GM12878 (cell line): ENCODE measurements at regions not wholly inside any gene's neighbourhood (a gene's known extent, or its start where the extent isn't known, plus 50 kb on each side); places are given as distances from the start of the nearest gene placed in this dataset.

ENCODE experiments used
- ATAC-seq: fragments of 200-7000 bp; cut with Tn5 transposase; 3 replicates; pipeline ENCODE4 v1.9.1; 2020; ENCODE audit warnings: mild to moderate bottlenecking, moderate library complexity
- BruUV-seq: library from RNA; stranded (reverse); fragments of 400-500 nt; replicated peaks from 2 replicates; lab custom pipeline; 2021; lab: Mats Ljungman, UMichigan
- CTCF ChIA-PET: fragments of 300-600 bp; sonication (Branson Sonifier 250); formaldehyde crosslinking; extraction: SDS; loops from one replicate; lab custom pipeline; 2021; ENCODE audit warnings: inconsistent platforms; lab: Yijun Ruan, JAX
- POLR2A ChIA-PET: fragments of 350-600 bp; formaldehyde crosslinking; extraction: SDS; loops from one replicate; lab custom pipeline; 2021; ENCODE audit warnings: inconsistent platforms; lab: Charles Lee
- RAD21 ChIA-PET: fragments of 300-600 bp; sonication (Branson Sonifier 250); formaldehyde crosslinking; loops from one replicate; lab custom pipeline; 2023; ENCODE audit warnings: antibody characterized with exemption; ENCODE audit not compliant: unreplicated experiment; lab: Charles Lee
- SMC1A ChIA-PET: fragments of 300-600 bp; sonication (Branson Sonifier 250); formaldehyde crosslinking; loops from one replicate; lab custom pipeline; 2023; ENCODE audit not compliant: unreplicated experiment, uncharacterized antibody; lab: Charles Lee
- DNase-seq: peaks from one replicate; pipeline ENCODE4 v3.0.0-alpha.2; 2011; ENCODE audit warnings: low read depth, low spot score
- FAIRE-seq: peaks from 3 replicates; lab custom pipeline; 2011; peaks lifted over from hg19 to GRCh38; lab: Jason Lieb, UNC
- H2AFZ ChIP-seq: 2 replicates; pipeline ENCODE4 v1.6.0; 2011; ENCODE audit warnings: low read depth, low read length, control low read depth; ENCODE audit not compliant: control insufficient read depth
- H3K27ac ChIP-seq: 2 replicates; pipeline ENCODE4 v1.5.1; 2011; ENCODE audit warnings: control low read depth; ENCODE audit not compliant: control insufficient read depth, insufficient read depth
- H3K27me3 ChIP-seq, 2 experiments: replicated peaks in 1 of 2; 2 replicates each; pipeline versions ENCODE4 v1.6.0 to v1.6.1; 2011; ENCODE audit warnings: low read length in 1 of 2; ENCODE audit not compliant: control insufficient read depth in 2 of 2, insufficient read depth in 2 of 2
- H3K36me3 ChIP-seq, 2 experiments: 2 replicates each; pipeline ENCODE4 v1.5.1; 2011; ENCODE audit warnings: low read length in 1 of 2; ENCODE audit not compliant: control insufficient read depth in 2 of 2, insufficient read depth in 2 of 2
- H3K4me1 ChIP-seq: 2 replicates; pipeline ENCODE4 v1.6.1; 2011; ENCODE audit warnings: mild to moderate bottlenecking, low read length, moderate library complexity, mixed read lengths; ENCODE audit not compliant: control insufficient read depth, insufficient read depth
- H3K4me2 ChIP-seq: 2 replicates; pipeline ENCODE4 v1.6.0; 2011; ENCODE audit warnings: control low read depth; ENCODE audit not compliant: control insufficient read depth, insufficient read depth
- H3K4me3 ChIP-seq: fragments of 200-600 bp; sonication (generic); 2 replicates; pipeline ENCODE4 v1.5.1; 2016
- H3K79me2 ChIP-seq: 2 replicates; pipeline ENCODE4 v1.6.0; 2011; ENCODE audit warnings: low read length; ENCODE audit not compliant: control insufficient read depth, insufficient read depth
- H3K9ac ChIP-seq: 2 replicates; pipeline ENCODE4 v1.8.0; 2011; ENCODE audit warnings: low read length, control low read depth, mixed read lengths; ENCODE audit not compliant: control insufficient read depth, insufficient read depth
- H3K9me3 ChIP-seq: replicated peaks from 3 replicates; pipeline ENCODE4 v1.5.1; 2011; ENCODE audit warnings: mild to moderate bottlenecking, low read length; ENCODE audit not compliant: control insufficient read depth, insufficient read depth
- H4K20me1 ChIP-seq: 2 replicates; pipeline ENCODE4 v1.6.0; 2011; ENCODE audit not compliant: control insufficient read depth, insufficient read depth
- ATF3 ChIP-seq: IDR thresholded peaks from 2 replicates; pipeline ENCODE4 v1.6.1; 2011; ENCODE audit warnings: low read depth, mild to moderate bottlenecking, low read length, moderate library complexity, borderline replicate concordance; ENCODE audit errors: extremely low read depth
- BCL3 ChIP-seq: IDR thresholded peaks from 2 replicates; pipeline ENCODE4 v1.6.1; 2011; ENCODE audit warnings: borderline replicate concordance, low read depth, mild to moderate bottlenecking, moderate library complexity, low read length; ENCODE audit not compliant: insufficient read depth, poor library complexity, severe bottlenecking
- CEBPB ChIP-seq, 2 experiments: fragments of 150-350 bp in 1 of 2; IDR thresholded peaks; 2 replicates each; pipeline ENCODE4 v1.6.1; 2012 to 2014; ENCODE audit warnings: low read depth in 2 of 2, low read length in 2 of 2, borderline replicate concordance in 1 of 2, inconsistent platforms in 1 of 2
- FOS ChIP-seq: IDR thresholded peaks from 3 replicates; pipeline ENCODE4 v1.6.1; 2011; ENCODE audit warnings: borderline replicate concordance; ENCODE audit not compliant: insufficient read length; ENCODE audit errors: extremely low read depth
- KAT2A ChIP-seq: conservative IDR thresholded peaks from 2 replicates; pipeline ENCODE4 v1.6.1; 2011; ENCODE audit warnings: low read depth, low read length; ENCODE audit not compliant: control insufficient read depth
- KDM1A ChIP-seq: fragments of 200-600 bp; sonication (generic); IDR thresholded peaks from 2 replicates; pipeline ENCODE4 v1.6.1; 2016; ENCODE audit warnings: borderline replicate concordance
- MEF2B ChIP-seq: fragments of 450-650 bp; IDR thresholded peaks from 2 replicates; pipeline ENCODE4 v1.6.1; 2018; ENCODE audit warnings: mild to moderate bottlenecking, moderate library complexity; ENCODE audit not compliant: partially characterized antibody, poor library complexity, severe bottlenecking
- MTA2 ChIP-seq: fragments of 450-650 bp; IDR thresholded peaks from 2 replicates; pipeline ENCODE4 v1.6.1; 2016; ENCODE audit warnings: low read depth, mild to moderate bottlenecking, moderate library complexity
- MYC ChIP-seq: IDR thresholded peaks from 2 replicates; pipeline ENCODE4 v1.6.1; 2011; ENCODE audit warnings: mild to moderate bottlenecking, low read length, moderate library complexity, inconsistent platforms; ENCODE audit not compliant: insufficient read depth, insufficient replicate concordance, insufficient read length, severe bottlenecking
- NFIC ChIP-seq: IDR thresholded peaks from 2 replicates; pipeline ENCODE4 v1.6.1; 2012; ENCODE audit warnings: low read depth, mild to moderate bottlenecking, inconsistent platforms, low read length, moderate library complexity
- NR2C2 ChIP-seq: IDR thresholded peaks from 2 replicates; pipeline ENCODE4 v1.6.1; 2011; ENCODE audit warnings: borderline replicate concordance, low read depth; ENCODE audit not compliant: control insufficient read depth, insufficient read length
- RB1 ChIP-seq: fragments of 450-650 bp; formaldehyde crosslinking; IDR thresholded peaks from 2 replicates; pipeline ENCODE4 v1.6.1; 2017; ENCODE audit warnings: mild to moderate bottlenecking, borderline replicate concordance
- SMAD1 ChIP-seq: fragments of 450-650 bp; IDR thresholded peaks from 2 replicates; pipeline ENCODE4 v1.6.1; 2018; ENCODE audit warnings: mild to moderate bottlenecking, low read depth; ENCODE audit not compliant: partially characterized antibody
- SMARCA5 ChIP-seq: fragments of 450-650 bp; IDR thresholded peaks from 2 replicates; pipeline ENCODE4 v1.6.1; 2017; ENCODE audit warnings: mild to moderate bottlenecking
- SUZ12 ChIP-seq: fragments of 200-600 bp; sonication (generic); IDR thresholded peaks from one replicate; pipeline ENCODE4 v1.6.1; 2018; ENCODE audit warnings: antibody characterized with exemption, mild to moderate bottlenecking; ENCODE audit not compliant: unreplicated experiment
- YBX1 ChIP-seq: fragments of 450-650 bp; IDR thresholded peaks from 2 replicates; pipeline ENCODE4 v1.6.1; 2016; ENCODE audit warnings: antibody characterized with exemption
- ZNF384 ChIP-seq: IDR thresholded peaks from 2 replicates; pipeline ENCODE4 v1.6.1; 2012; ENCODE audit warnings: low read depth, mild to moderate bottlenecking, low read length, improper control_type of control experiment, borderline replicate concordance
- ZSCAN29 ChIP-seq: fragments of 450-650 bp; IDR thresholded peaks from 2 replicates; pipeline ENCODE4 v1.6.1; 2017; ENCODE audit warnings: mild to moderate bottlenecking, moderate library complexity
- WGBS: methylation state at CpG from one replicate; pipeline ENCODE4 v1.1.6; 2016; ENCODE audit warnings: low lambda C conversion rate; ENCODE audit not compliant: insufficient replicate concordance, insufficient coverage; ENCODE audit errors: missing lambda C conversion rate; 5-methylcytosine and 5-hydroxymethylcytosine counted together
- in situ Hi-C: fragments of 300-500 bp; cut with MboI; formaldehyde crosslinking; loops from 9 replicates; pipeline ENCODE4 v1.14.3; 2018; ENCODE audit warnings: mixed read lengths
- intact Hi-C: fragments of 100-400 bp; cut with micrococcal nuclease; formaldehyde crosslinking; loops from one replicate; pipeline ENCODE4 v1.14.2; 2022; ENCODE audit not compliant: unreplicated experiment

- no TSS peak for BruUV-seq
- WGBS = 29% methylated on average over 3 of the region's 3 CpGs
- H3K4me1 ChIP-seq = no peaks in the 10 kb centered on the region
- H3K4me2 ChIP-seq = no peak overlapping the region
- FAIRE-seq (no peak), ATAC-seq (no peak), DNase-seq (no peak)
- TF ChIP-seq KAT2A (no peak), KDM1A (no peak), FOS (no peak), ZSCAN29 (no peak), NR2C2 (no peak), SUZ12 (no peak), SMAD1 (no peak), NFIC (no peak), MTA2 (no peak), CEBPB (IDR thresholded peaks at IDR 0.05; ENCODE audit: borderline replicate concordance in 1 of 2, low read depth in 2 of 2, low read length in 2 of 2) (no peak)
- no peaks in the 10 kb centered on the region for H3K79me2 ChIP-seq
- no peak overlapping the region for H2AFZ ChIP-seq
- H3K9ac ChIP-seq = no peak overlapping the region
- POLR2A ChIA-PET = no interaction called here
- no peak overlapping the region for H3K4me3 ChIP-seq
- RAD21 ChIA-PET = no interaction called here
- in situ Hi-C loops (no loop called here), intact Hi-C loops (no loop called here)
- H3K9me3 ChIP-seq = no peaks in the 10 kb centered on the region
- H3K36me3 ChIP-seq = no peaks in the 10 kb centered on the region
- SMC1A ChIA-PET = no interaction called here
- no peaks in the 10 kb centered on the region for H3K27me3 ChIP-seq
- no peak overlapping the region for H3K27ac ChIP-seq
- no peaks in the 10 kb centered on the region for H4K20me1 ChIP-seq
- CTCF ChIA-PET = interaction anchor here (0.6 kb wide), 2 partner anchors 33 to 121 kb away, joined by 3 read pairs; no protein-coding TSS in a partner anchor
Measured at GRCh38 chr18:1075322-1075721, 170.7 kb downstream of the ADCYAP1 start.

- ChIA-PET CTCF (interaction anchor here (0.6 to 0.7 kb wide), 2 partner anchors 332 to 1737 kb away, joined by 3 to 4 read pairs; no protein-coding TSS in a partner anchor), RAD21 (no interaction called here), SMC1A (no interaction called here), POLR2A (no interaction called here)
- no peak overlapping the region for H3K4me2 ChIP-seq
- intact Hi-C loops = no loop called here
- ATAC-seq = no peak
- no peaks in the 10 kb centered on the region for H3K36me3 ChIP-seq
- BruUV-seq = no TSS peak
- no peaks in the 10 kb centered on the region for H3K4me1 ChIP-seq
- no peak overlapping the region for H2AFZ ChIP-seq
- H4K20me1 ChIP-seq = no peaks in the 10 kb centered on the region
- in situ Hi-C loops = no loop called here
- DNase-seq = no peak
- no peak overlapping the region for H3K4me3 ChIP-seq
- no peak overlapping the region for H3K9ac ChIP-seq
- H3K79me2 ChIP-seq = no peaks in the 10 kb centered on the region
- no peak overlapping the region for H3K27ac ChIP-seq
- no peaks in the 10 kb centered on the region for H3K27me3 ChIP-seq
- no peak for FAIRE-seq
- H3K9me3 ChIP-seq = no peaks in the 10 kb centered on the region
- TF ChIP-seq ZNF384 (no peak), BCL3 (no peak), RB1 (no peak), SMARCA5 (no peak), YBX1 (no peak), MEF2B (no peak), MYC (no peak), ATF3 (no peak)
Measured at GRCh38 chr18:1075876-1076275, 171.2 kb downstream of the ADCYAP1 start.
